IMR-90 (cell line): ENCODE measurements at regions not wholly inside any gene's neighbourhood (a gene's known extent, or its start where the extent isn't known, plus 50 kb on each side); places are given as distances from the start of the nearest gene placed in this dataset.

Source experiments
- ATAC-seq: fragments of 200-7000 bp; cut with Tn5 transposase; 2 replicates; pipeline ENCODE4 v1.9.1; 2020; ENCODE audit warnings: low read depth, mild to moderate bottlenecking, moderate library complexity
- BruUV-seq: library from RNA; stranded (reverse); fragments of 400-500 nt; replicated peaks from 2 replicates; lab custom pipeline; 2021; lab: Mats Ljungman, UMichigan
- CTCF ChIA-PET: fragments of 300-600 bp; formaldehyde crosslinking; extraction: SDS; loops from one replicate; lab custom pipeline; 2021; ENCODE audit warnings: antibody characterized with exemption; lab: Yijun Ruan, JAX
- POLR2A ChIA-PET: fragments of 300-600 bp; sonication (Branson Sonifier 250); formaldehyde crosslinking; loops from one replicate; lab custom pipeline; 2022; ENCODE audit warnings: antibody characterized with exemption; ENCODE audit not compliant: unreplicated experiment; lab: Charles Lee
- DNase-seq: peaks from one replicate; pipeline ENCODE4 v3.0.0; 2013
- H2AFZ ChIP-seq: replicated peaks from 2 replicates; pipeline ENCODE3; 2013; ENCODE audit warnings: low read length, mild to moderate bottlenecking; ENCODE audit not compliant: poor library complexity
- H2AK5ac ChIP-seq: 2 replicates; pipeline ENCODE4 v1.6.1; 2013; ENCODE audit warnings: low read depth, low read length, inconsistent platforms
- H2AK9ac ChIP-seq: replicated peaks from 2 replicates; pipeline ENCODE3; 2013; ENCODE audit warnings: mild to moderate bottlenecking, low read depth, low read length, moderate library complexity; ENCODE audit not compliant: poor library complexity
- H2BK120ac ChIP-seq: 2 replicates; pipeline ENCODE4 v1.6.1; 2013; ENCODE audit warnings: low read depth, low read length, inconsistent platforms
- H2BK15ac ChIP-seq: 3 replicates; pipeline ENCODE4 v1.6.1; 2013; ENCODE audit warnings: low read depth, low read length, inconsistent platforms
- H2BK20ac ChIP-seq: 2 replicates; pipeline ENCODE4 v1.6.1; 2013; ENCODE audit warnings: low read depth, mild to moderate bottlenecking, inconsistent platforms, low read length, moderate library complexity
- H2BK5ac ChIP-seq: 2 replicates; pipeline ENCODE4 v1.6.1; 2013; ENCODE audit warnings: mild to moderate bottlenecking, low read depth, low read length, inconsistent platforms; ENCODE audit not compliant: poor library complexity, severe bottlenecking
- H3K14ac ChIP-seq: replicated peaks from 2 replicates; pipeline ENCODE4 v1.6.1; 2013; ENCODE audit warnings: low read depth, low read length, inconsistent platforms
- H3K18ac ChIP-seq: 2 replicates; pipeline ENCODE4 v1.6.1; 2013; ENCODE audit warnings: low read depth, low read length, control low read depth
- H3K23ac ChIP-seq: 2 replicates; pipeline ENCODE4 v1.6.1; 2013; ENCODE audit warnings: low read depth, low read length, inconsistent platforms
- H3K27ac ChIP-seq: 2 replicates; pipeline ENCODE4 v1.5.1; 2013; ENCODE audit warnings: mild to moderate bottlenecking, control low read depth, low read length; ENCODE audit not compliant: insufficient read depth
- H3K27me3 ChIP-seq: 2 replicates; pipeline ENCODE4 v1.6.1; 2013; ENCODE audit warnings: low read length; ENCODE audit not compliant: control insufficient read depth, insufficient read depth
- H3K36me3 ChIP-seq: 2 replicates; pipeline ENCODE4 v1.6.1; 2013; ENCODE audit warnings: low read length, mixed read lengths; ENCODE audit not compliant: control insufficient read depth, insufficient read depth
- H3K4ac ChIP-seq: 2 replicates; pipeline ENCODE4 v1.6.1; 2013; ENCODE audit warnings: low read depth, low read length, inconsistent platforms
- H3K4me1 ChIP-seq: 2 replicates; pipeline ENCODE4 v1.6.1; 2013; ENCODE audit warnings: low read length, mixed read lengths; ENCODE audit not compliant: control insufficient read depth, insufficient read depth
- H3K4me2 ChIP-seq: 2 replicates; pipeline ENCODE4 v1.6.1; 2013; ENCODE audit warnings: low read depth, mild to moderate bottlenecking, control low read depth, low read length, moderate library complexity
- H3K4me3 ChIP-seq: 2 replicates; pipeline ENCODE4 v1.5.1; 2013; ENCODE audit warnings: low read depth, mild to moderate bottlenecking, control low read depth, low read length, moderate library complexity; ENCODE audit not compliant: insufficient read depth
- H3K56ac ChIP-seq: 2 replicates; pipeline ENCODE4 v1.6.1; 2013; ENCODE audit warnings: low read length, inconsistent platforms; ENCODE audit not compliant: insufficient read depth; ENCODE audit errors: extremely low read depth
- H3K79me1 ChIP-seq, 2 experiments: 2 replicates each; pipeline ENCODE4 v1.6.1; 2013; ENCODE audit warnings: low read length in 2 of 2, inconsistent platforms in 1 of 2, low read depth in 1 of 2
- H3K9ac ChIP-seq: 2 replicates; pipeline ENCODE4 v1.6.1; 2013; ENCODE audit warnings: low read depth, low read length, control low read depth
- H3K9me1 ChIP-seq: 2 replicates; pipeline ENCODE4 v1.6.1; 2013; ENCODE audit warnings: low read length, inconsistent platforms; ENCODE audit not compliant: insufficient read depth
- H3K9me3 ChIP-seq: 2 replicates; pipeline ENCODE4 v1.6.1; 2013; ENCODE audit warnings: low read length; ENCODE audit not compliant: control insufficient read depth, insufficient read depth
- H4K20me1 ChIP-seq: 2 replicates; pipeline ENCODE4 v1.6.1; 2013; ENCODE audit warnings: low read length, inconsistent platforms; ENCODE audit not compliant: insufficient read depth
- H4K5ac ChIP-seq: 2 replicates; pipeline ENCODE4 v1.6.1; 2013; ENCODE audit warnings: mild to moderate bottlenecking, low read depth, low read length, control low read depth
- H4K8ac ChIP-seq, 2 experiments: 2 replicates each; pipeline ENCODE4 v1.6.1; 2013; ENCODE audit warnings: low read depth in 2 of 2, low read length in 2 of 2, control low read depth in 1 of 2, inconsistent platforms in 1 of 2
- H4K91ac ChIP-seq: 2 replicates; pipeline ENCODE4 v1.6.1; 2013; ENCODE audit warnings: low read depth, low read length, inconsistent platforms; ENCODE audit not compliant: insufficient read depth
- CEBPB ChIP-seq: IDR thresholded peaks from 2 replicates; pipeline ENCODE4 v1.6.1; 2012; ENCODE audit warnings: low read depth, low read length, improper control_type of control experiment
- CHD1 ChIP-seq: IDR thresholded peaks from 2 replicates; pipeline ENCODE4 v1.6.1; 2012; ENCODE audit warnings: low read depth, low read length, improper control_type of control experiment
- FOS ChIP-seq: fragments of 150-350 bp; IDR thresholded peaks from 2 replicates; pipeline ENCODE4 v1.6.1; 2016; ENCODE audit warnings: low read depth, low read length
- MAFK ChIP-seq: IDR thresholded peaks from 2 replicates; pipeline ENCODE4 v1.6.1; 2012; ENCODE audit warnings: low read depth, low read length, improper control_type of control experiment
- NFE2L2 ChIP-seq: fragments of 150-350 bp; IDR thresholded peaks from 2 replicates; pipeline ENCODE4 v1.6.1; 2016; ENCODE audit warnings: low read depth, mild to moderate bottlenecking, low read length
- RCOR1 ChIP-seq: IDR thresholded peaks from 2 replicates; pipeline ENCODE4 v1.6.1; 2012; ENCODE audit warnings: mild to moderate bottlenecking, low read length, improper control_type of control experiment; ENCODE audit not compliant: insufficient replicate concordance
- RFX5 ChIP-seq: IDR thresholded peaks from 2 replicates; pipeline ENCODE4 v1.8.0; 2012; ENCODE audit warnings: low read depth, mild to moderate bottlenecking, low read length, moderate library complexity
- SMC3 ChIP-seq: fragments of 150-350 bp; IDR thresholded peaks from 2 replicates; pipeline ENCODE4 v1.6.1; 2016; ENCODE audit warnings: low read depth, mild to moderate bottlenecking, antibody characterized with exemption, low read length, moderate library complexity
- WGBS, 2 experiments: methylation state at CpG; one replicate each; pipeline versions ENCODE4 v1.1.5 to v1.1.7; 2013; ENCODE audit warnings: missing lambda C conversion rate in 2 of 2; ENCODE audit not compliant: insufficient read length in 1 of 2; ENCODE audit errors: extremely low coverage in 2 of 2; 5-methylcytosine and 5-hydroxymethylcytosine counted together
- dilution Hi-C: fragments of 300-500 bp; cut with HindIII; formaldehyde crosslinking; loops from one replicate; pipeline ENCODE4 v1.14.3; 2018; ENCODE audit warnings: low sequenced_read_pairs; ENCODE audit not compliant: unreplicated experiment
- in situ Hi-C: fragments of 300-500 bp; cut with MboI; formaldehyde crosslinking; loops from 3 replicates; pipeline ENCODE4 v1.14.3; 2019; ENCODE audit warnings: low sequenced_read_pairs, inconsistent platforms, mixed read lengths
- intact Hi-C: fragments of 100-400 bp; cut with micrococcal nuclease; formaldehyde crosslinking; loops from 2 replicates; pipeline ENCODE4 v1.10.0; 2022
- TF ChIP-seq, protein P1 (sequence below): fragments of 150-350 bp; IDR thresholded peaks from 2 replicates; pipeline ENCODE4 v1.6.1; 2016; ENCODE audit warnings: low read depth, mild to moderate bottlenecking, low read length, moderate library complexity, borderline replicate concordance
- TF ChIP-seq, protein P2 (sequence below): fragments of 150-350 bp; IDR thresholded peaks from 2 replicates; pipeline ENCODE4 v1.6.1; 2017; ENCODE audit warnings: mild to moderate bottlenecking, antibody characterized with exemption, low read length, low read depth

DNA sequence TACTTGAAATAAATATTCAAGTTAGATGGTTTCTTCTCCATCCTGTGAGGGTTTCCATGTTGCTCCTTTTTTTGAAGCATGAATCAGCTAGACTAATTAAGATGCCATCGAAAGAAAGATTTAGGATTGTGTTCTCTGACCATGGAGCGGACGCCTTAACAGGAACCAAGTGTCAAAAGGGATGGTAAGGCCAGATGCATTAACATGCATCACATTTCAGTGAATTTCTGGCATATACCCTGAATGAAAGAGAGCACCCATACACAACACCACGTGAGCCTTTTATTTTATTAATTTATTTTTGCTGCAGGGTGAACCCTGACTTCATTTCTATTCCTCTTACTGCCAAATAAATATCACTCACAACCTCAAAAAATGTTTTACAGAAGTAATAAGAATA is 1045.3 kb upstream of the ARRDC3 start:
- no peak overlapping the region for H3K27ac ChIP-seq
- in situ Hi-C loops: no loop called here
- ATAC-seq: no peak
- H3K18ac ChIP-seq: no peak overlapping the region
- CTCF ChIA-PET: interaction anchor here (1.3 kb wide), 1 partner anchor 16 kb away, joined by 5 read pairs; no protein-coding TSS in a partner anchor
- H3K4me2 ChIP-seq: no peak overlapping the region
- no CpG with 5 or more reads among the region's 4 CpGs for WGBS, 2 experiments
- H3K36me3 ChIP-seq: no peaks in the 10 kb centered on the region
- H4K8ac ChIP-seq: no peak overlapping the region
- intact Hi-C loops: no loop called here
- H2BK5ac ChIP-seq: no peak overlapping the region
- POLR2A ChIA-PET: no interaction called here
- no peak for DNase-seq
- H3K4me3 ChIP-seq: no peak overlapping the region
- H3K9me3 ChIP-seq: no peaks in the 10 kb centered on the region
- no TSS peak for BruUV-seq
- no peak overlapping the region for H2AK5ac ChIP-seq
- no peak overlapping the region for H2BK120ac ChIP-seq
- no peaks in the 10 kb centered on the region for H3K27me3 ChIP-seq
- dilution Hi-C loops: no loop called here
- H3K23ac ChIP-seq: no peak overlapping the region
- TF ChIP-seq FOS (no peak), SMC3 (no peak), RCOR1 (no peak), NFE2L2 (no peak), MAFK (no peak), RFX5 (no peak), CEBPB (no peak), CHD1 (no peak)
- TF ChIP-seq, protein P1, sequence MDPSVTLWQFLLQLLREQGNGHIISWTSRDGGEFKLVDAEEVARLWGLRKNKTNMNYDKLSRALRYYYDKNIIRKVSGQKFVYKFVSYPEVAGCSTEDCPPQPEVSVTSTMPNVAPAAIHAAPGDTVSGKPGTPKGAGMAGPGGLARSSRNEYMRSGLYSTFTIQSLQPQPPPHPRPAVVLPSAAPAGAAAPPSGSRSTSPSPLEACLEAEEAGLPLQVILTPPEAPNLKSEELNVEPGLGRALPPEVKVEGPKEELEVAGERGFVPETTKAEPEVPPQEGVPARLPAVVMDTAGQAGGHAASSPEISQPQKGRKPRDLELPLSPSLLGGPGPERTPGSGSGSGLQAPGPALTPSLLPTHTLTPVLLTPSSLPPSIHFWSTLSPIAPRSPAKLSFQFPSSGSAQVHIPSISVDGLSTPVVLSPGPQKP: no peak
- TF ChIP-seq, protein P2, sequence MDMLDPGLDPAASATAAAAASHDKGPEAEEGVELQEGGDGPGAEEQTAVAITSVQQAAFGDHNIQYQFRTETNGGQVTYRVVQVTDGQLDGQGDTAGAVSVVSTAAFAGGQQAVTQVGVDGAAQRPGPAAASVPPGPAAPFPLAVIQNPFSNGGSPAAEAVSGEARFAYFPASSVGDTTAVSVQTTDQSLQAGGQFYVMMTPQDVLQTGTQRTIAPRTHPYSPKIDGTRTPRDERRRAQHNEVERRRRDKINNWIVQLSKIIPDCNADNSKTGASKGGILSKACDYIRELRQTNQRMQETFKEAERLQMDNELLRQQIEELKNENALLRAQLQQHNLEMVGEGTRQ: no peak
- H2BK20ac ChIP-seq: no peak overlapping the region
- H3K14ac ChIP-seq: no peak overlapping the region
- no peak overlapping the region for H4K5ac ChIP-seq
- H3K4ac ChIP-seq: no peak overlapping the region
- H2BK15ac ChIP-seq: no peak overlapping the region
- H3K79me1 ChIP-seq: no peaks in the 10 kb centered on the region
- no peak overlapping the region for H2AK9ac ChIP-seq
- no peak overlapping the region for H4K91ac ChIP-seq
- H3K56ac ChIP-seq: no peak overlapping the region
- H2AFZ ChIP-seq: no peak overlapping the region
- no peaks in the 10 kb centered on the region for H3K9me1 ChIP-seq
- H3K4me1 ChIP-seq: no peaks in the 10 kb centered on the region
- no peaks in the 10 kb centered on the region for H4K20me1 ChIP-seq
- H3K9ac ChIP-seq: no peak overlapping the region
